Mesenchymal stem cell (in vitro differentiated cells and primary cell): ENCODE measurements at regions not wholly inside any gene's neighbourhood (a gene's known extent, or its start where the extent isn't known, plus 50 kb on each side); places are given as distances from the start of the nearest gene placed in this dataset.
"Not testable (repeated sequence)": the region's sequence is repeated elsewhere in the genome, so short reads cannot be mapped to it uniquely, and the experiment has no call there.

ENCODE experiments used
- DNase-seq: peaks from one replicate; pipeline ENCODE4 v3.0.0-alpha.2; 2013
- H2AFZ ChIP-seq: one replicate; pipeline ENCODE4 v1.6.1; 2013; ENCODE audit warnings: low read depth, mild to moderate bottlenecking, control low read depth, inconsistent platforms, low read length, moderate library complexity
- H2AK5ac ChIP-seq: 2 replicates; pipeline ENCODE4 v1.6.1; 2013; ENCODE audit warnings: low read length, moderate library complexity, mild to moderate bottlenecking, inconsistent platforms; ENCODE audit not compliant: severe bottlenecking
- H2BK120ac ChIP-seq: one replicate; pipeline ENCODE4 v1.6.1; 2013; ENCODE audit warnings: low read depth, mild to moderate bottlenecking, inconsistent platforms, low read length, moderate library complexity
- H2BK12ac ChIP-seq, 2 experiments: one replicate each; pipeline ENCODE4 v1.6.1; 2013; ENCODE audit warnings: inconsistent platforms in 2 of 2, low read length in 2 of 2, mild to moderate bottlenecking in 2 of 2, moderate library complexity in 2 of 2, control low read depth in 1 of 2
- H2BK15ac ChIP-seq: one replicate; pipeline ENCODE4 v1.6.1; 2013; ENCODE audit warnings: mild to moderate bottlenecking, low read depth, inconsistent platforms; ENCODE audit not compliant: poor library complexity, severe bottlenecking
- H2BK5ac ChIP-seq: 2 replicates; pipeline ENCODE4 v1.6.1; 2013; ENCODE audit warnings: low read depth, mild to moderate bottlenecking, low read length, control low read depth, inconsistent platforms; ENCODE audit not compliant: poor library complexity, severe bottlenecking
- H3K14ac ChIP-seq, 2 experiments: one replicate each; pipeline ENCODE4 v1.6.1; 2013; ENCODE audit warnings: inconsistent platforms in 2 of 2, low read length in 2 of 2, control low read depth in 1 of 2, mild to moderate bottlenecking in 1 of 2, moderate library complexity in 1 of 2
- H3K18ac ChIP-seq, 2 experiments: one replicate each; pipeline ENCODE4 v1.6.1; 2013; ENCODE audit warnings: inconsistent platforms in 2 of 2, low read length in 2 of 2, control low read depth in 1 of 2, low read depth in 1 of 2, mild to moderate bottlenecking in 1 of 2
- H3K23ac ChIP-seq, 2 experiments: one replicate each; pipeline ENCODE4 v1.6.1; 2013; ENCODE audit warnings: inconsistent platforms in 2 of 2, low read length in 2 of 2, mild to moderate bottlenecking in 2 of 2, moderate library complexity in 2 of 2, control low read depth in 1 of 2
- H3K27ac ChIP-seq: 2 replicates; pipeline ENCODE4 v1.5.1; 2013; ENCODE audit warnings: mild to moderate bottlenecking, moderate library complexity, low read length, control low read depth, inconsistent platforms; ENCODE audit not compliant: poor library complexity, severe bottlenecking
- H3K27me3 ChIP-seq, 2 experiments: 2 replicates each; pipeline versions ENCODE4 v1.6.1 to v1.7.0; 2013; ENCODE audit warnings: low read length in 2 of 2, mild to moderate bottlenecking in 2 of 2, moderate library complexity in 2 of 2, control low read depth in 1 of 2, inconsistent platforms in 1 of 2; ENCODE audit not compliant: control insufficient read depth in 1 of 2, insufficient read depth in 1 of 2
- H3K36me3 ChIP-seq, 2 experiments: 2 replicates each; pipeline versions ENCODE4 v1.6.1 to v1.7.0; 2013; ENCODE audit warnings: low read length in 2 of 2, control low read depth in 1 of 2, inconsistent platforms in 1 of 2, low read depth in 1 of 2, mild to moderate bottlenecking in 1 of 2; ENCODE audit not compliant: insufficient read depth in 2 of 2, control insufficient read depth in 1 of 2
- H3K4ac ChIP-seq, 2 experiments: one replicate each; pipeline ENCODE4 v1.6.1; 2013; ENCODE audit warnings: inconsistent platforms in 2 of 2, low read length in 2 of 2, mild to moderate bottlenecking in 2 of 2, moderate library complexity in 2 of 2, control low read depth in 1 of 2, low read depth in 1 of 2
- H3K4me1 ChIP-seq: 2 replicates; pipeline ENCODE4 v1.6.1; 2013; ENCODE audit warnings: low read depth, low read length, control low read depth; ENCODE audit not compliant: control insufficient read depth, insufficient read depth
- H3K4me2 ChIP-seq: 2 replicates; pipeline ENCODE4 v1.6.1; 2013; ENCODE audit warnings: low read length, mild to moderate bottlenecking, inconsistent platforms; ENCODE audit not compliant: poor library complexity, severe bottlenecking
- H3K4me3 ChIP-seq, 2 experiments: 2 replicates each; pipeline versions ENCODE4 v1.5.1 to v1.7.0; 2013; ENCODE audit warnings: low read length in 2 of 2, mild to moderate bottlenecking in 2 of 2, control low read depth in 1 of 2, low read depth in 1 of 2; ENCODE audit not compliant: insufficient read depth in 1 of 2
- H3K79me1 ChIP-seq: replicated peaks from 2 replicates; pipeline ENCODE4 v1.6.1; 2013; ENCODE audit warnings: mild to moderate bottlenecking, control low read depth, low read length, inconsistent platforms; ENCODE audit not compliant: poor library complexity, severe bottlenecking
- H3K9ac ChIP-seq: 2 replicates; pipeline ENCODE4 v1.7.0; 2013; ENCODE audit warnings: mild to moderate bottlenecking, low read length, moderate library complexity
- H3K9me3 ChIP-seq: 2 replicates; pipeline ENCODE4 v1.7.0; 2013; ENCODE audit warnings: mild to moderate bottlenecking, low read length; ENCODE audit not compliant: control insufficient read depth
- H4K8ac ChIP-seq: one replicate; pipeline ENCODE4 v1.6.1; 2013; ENCODE audit warnings: inconsistent platforms, mild to moderate bottlenecking, low read length, moderate library complexity
- H4K91ac ChIP-seq: one replicate; pipeline ENCODE4 v1.6.1; 2013; ENCODE audit warnings: mild to moderate bottlenecking, low read length, inconsistent platforms
- WGBS: methylation state at CpG from one replicate; pipeline ENCODE4 v1.1.7; 2013; ENCODE audit warnings: mixed read lengths; 5-methylcytosine and 5-hydroxymethylcytosine counted together

DNA sequence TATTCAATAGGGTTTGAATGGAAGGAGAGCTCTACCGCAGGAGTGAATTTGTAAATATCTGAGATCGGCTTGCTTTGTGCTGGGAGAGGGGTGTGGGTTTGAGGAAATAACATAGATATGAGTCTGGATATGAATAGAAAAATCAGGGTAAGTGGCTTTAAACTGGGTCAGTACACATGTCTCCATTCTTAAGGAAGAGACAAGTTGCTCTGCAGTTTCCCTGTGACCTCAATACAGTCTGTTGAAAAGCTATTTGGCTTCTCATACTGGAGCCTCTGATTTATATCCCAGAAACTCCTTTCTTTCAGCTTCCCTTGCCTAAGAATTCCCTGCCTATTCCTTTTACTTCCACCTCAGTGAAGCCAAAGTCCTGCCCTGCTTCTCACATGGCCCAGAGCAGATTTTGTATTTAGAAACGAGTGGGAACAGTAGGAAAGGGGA lies 153.5 kb upstream of the ATF7IP start:
- Histone ChIP-seq H3K23ac (no peak overlapping the region), H3K18ac (no peak overlapping the region), H3K4me1 (peaks cover 2% of the 10 kb centered on the region), H2AK5ac (no peak overlapping the region), H4K8ac (no peak overlapping the region), H2BK5ac (no peak overlapping the region), H3K9ac (no peak overlapping the region), H2AFZ (no peak overlapping the region), H4K91ac (no peak overlapping the region), H3K36me3 (no peaks in the 10 kb centered on the region), H3K27ac (no peak overlapping the region), H2BK15ac (no peak overlapping the region), H3K14ac (no peak overlapping the region), H2BK120ac (no peak overlapping the region), H3K79me1 (no peaks in the 10 kb centered on the region), H2BK12ac (no peak overlapping the region), H3K27me3 (no peaks in the 10 kb centered on the region), H3K4me2 (no peak overlapping the region), H3K9me3 (no peaks in the 10 kb centered on the region), H3K4me3 (no peak overlapping the region), H3K4ac (no peak overlapping the region)
- 98% methylated on average over 2 of the region's 3 CpGs for WGBS
- DNase-seq = no peak

DNA sequence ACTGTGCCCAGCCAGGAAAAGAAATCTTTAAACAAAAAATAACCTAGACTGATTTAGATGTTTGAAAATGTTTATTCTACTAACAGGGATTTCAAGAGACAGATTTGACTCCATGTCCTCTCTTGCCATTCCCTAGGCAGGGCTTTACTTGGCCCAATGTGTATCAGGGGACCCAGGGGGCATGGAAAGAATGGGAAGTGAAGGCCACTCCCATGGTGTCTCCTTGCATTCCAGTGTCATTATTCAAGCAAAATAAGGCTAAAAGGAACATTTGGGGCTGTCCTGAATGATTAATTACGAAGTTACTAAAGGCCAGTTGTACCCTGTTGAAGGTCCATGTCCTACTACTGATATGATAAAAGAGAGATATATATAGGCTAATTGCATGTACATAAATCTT lies 151.9 kb upstream of the ATF7IP start:
- no peak overlapping the region for H3K27ac ChIP-seq
- peaks cover 2% of the 10 kb centered on the region for H3K4me1 ChIP-seq
- no peak overlapping the region for H3K14ac ChIP-seq
- no peak overlapping the region for H3K18ac ChIP-seq
- no peak overlapping the region for H2BK12ac ChIP-seq
- no peaks in the 10 kb centered on the region for H3K9me3 ChIP-seq
- H2AFZ ChIP-seq = no peak overlapping the region
- H3K23ac ChIP-seq = no peak overlapping the region
- no peak overlapping the region for H3K4me3 ChIP-seq
- no peak overlapping the region for H3K9ac ChIP-seq
- no peak overlapping the region for H2AK5ac ChIP-seq
- no peak overlapping the region for H4K8ac ChIP-seq
- H3K36me3 ChIP-seq = no peaks in the 10 kb centered on the region
- no CpG with 5 or more reads among the region's 1 CpG for WGBS
- DNase-seq = no peak
- no peak overlapping the region for H4K91ac ChIP-seq
- no peak overlapping the region for H3K4ac ChIP-seq
- no peaks in the 10 kb centered on the region for H3K27me3 ChIP-seq
- H3K4me2 ChIP-seq = no peak overlapping the region
- H2BK120ac ChIP-seq = no peak overlapping the region
- no peak overlapping the region for H2BK15ac ChIP-seq
- H3K79me1 ChIP-seq = no peaks in the 10 kb centered on the region
- no peak overlapping the region for H2BK5ac ChIP-seq

DNA sequence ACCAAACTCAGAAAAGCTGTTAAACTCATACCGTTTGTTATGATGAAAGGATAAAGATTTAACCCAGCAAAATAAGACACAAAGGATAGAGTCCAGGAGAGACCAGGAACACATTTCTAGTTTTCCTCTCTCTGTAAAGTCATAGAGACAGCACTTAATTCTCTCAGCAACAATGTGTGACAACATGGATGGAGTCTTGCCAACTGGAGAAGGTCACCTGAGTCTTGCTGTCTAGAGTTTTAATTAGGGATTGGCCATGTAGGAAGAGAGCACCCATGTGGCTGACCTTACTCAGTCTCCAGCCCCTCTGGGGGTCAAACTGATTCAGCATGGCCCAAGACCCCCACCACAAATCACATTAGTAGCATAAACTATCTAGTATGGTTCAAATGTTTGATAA lies 151.0 kb upstream of the ATF7IP start:
- Histone ChIP-seq H3K23ac (no peak overlapping the region), H3K4me2 (no peak overlapping the region), H3K4me1 (peaks cover 2% of the 10 kb centered on the region), H3K27me3 (no peaks in the 10 kb centered on the region), H2BK12ac (no peak overlapping the region), H2BK120ac (no peak overlapping the region), H4K8ac (no peak overlapping the region), H3K14ac (no peak overlapping the region), H3K9me3 (no peaks in the 10 kb centered on the region), H4K91ac (no peak overlapping the region), H3K4ac (no peak overlapping the region), H2BK5ac (no peak overlapping the region), H3K36me3 (no peaks in the 10 kb centered on the region), H3K79me1 (no peaks in the 10 kb centered on the region), H2BK15ac (no peak overlapping the region), H3K9ac (no peak overlapping the region), H2AK5ac (no peak overlapping the region), H3K4me3 (no peak overlapping the region), H3K18ac (no peak overlapping the region), H2AFZ (no peak overlapping the region), H3K27ac (no peak overlapping the region)
- WGBS = 100% methylated on average over 1 of the region's 1 CpG
- DNase-seq = no peak

DNA sequence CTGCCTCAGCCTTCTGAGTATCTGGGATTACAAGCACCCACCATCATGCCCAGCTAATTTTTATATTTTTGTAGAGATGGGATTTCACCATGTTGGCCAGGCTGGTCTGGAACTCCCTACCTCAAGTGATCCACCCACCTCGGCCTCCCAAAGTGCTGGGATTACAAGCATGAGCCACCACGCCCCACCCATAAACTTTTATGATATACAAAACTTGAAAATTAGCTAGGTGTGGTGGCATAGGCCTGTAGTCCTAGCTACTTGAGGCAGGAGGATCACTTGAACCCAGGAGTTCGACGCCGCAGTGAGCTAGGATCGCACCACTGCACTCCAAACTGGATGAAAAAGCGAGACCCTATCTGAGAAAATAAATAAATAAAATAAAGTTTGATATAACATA lies 149.5 kb upstream of the ATF7IP start:
- not testable (repeated sequence) for H3K4ac ChIP-seq, H3K27ac ChIP-seq, H2BK15ac ChIP-seq, H3K27me3 ChIP-seq, DNase-seq, H2BK120ac ChIP-seq, H2BK12ac ChIP-seq, H3K79me1 ChIP-seq, H3K4me1 ChIP-seq, H2AK5ac ChIP-seq, H3K14ac ChIP-seq, H3K23ac ChIP-seq, H3K9me3 ChIP-seq, H3K4me2 ChIP-seq, H2BK5ac ChIP-seq, H3K36me3 ChIP-seq, H3K4me3 ChIP-seq, H4K91ac ChIP-seq
- Histone ChIP-seq H4K8ac (peak overlapping the region; percentile 33), H3K18ac (peak overlapping the region in 1 of 2 experiments; percentile 11), H2AFZ (peak overlapping the region; percentile 39), H3K9ac (peak overlapping the region; percentile 62)
- 100% methylated on average over 2 of the region's 7 CpGs for WGBS
